Adrenal gland (tissue), 5 donors: ENCODE measurements at regions not wholly inside any gene's neighbourhood (a gene's known extent, or its start where the extent isn't known, plus 50 kb on each side); places are given as distances from the start of the nearest gene placed in this dataset.

Source experiments
- CTCF ChIP-seq, 6 experiments: fragments of 450-650 bp in 4 of 6; fragments of 200-600 bp in 2 of 6; sonication (generic) in 1 of 6; IDR thresholded peaks; 1 replicate in 5 of 6; 2 replicates in 1 of 6; pipeline versions ENCODE4 v1.5.1 to v1.8.0; 2016 to 2021; ENCODE audit warnings: antibody characterized with exemption in 6 of 6, mild to moderate bottlenecking in 2 of 6, moderate library complexity in 1 of 6
- POLR2A ChIP-seq, 2 donors: fragments of 450-650 bp; IDR thresholded peaks; one replicate each; pipeline ENCODE4 v1.6.1; 2017; ENCODE audit warnings: antibody characterized with exemption in 2 of 2, mild to moderate bottlenecking in 2 of 2, moderate library complexity in 1 of 2
- donor health status: DM: no; HTN: no; CAD: no.

GRCh38 chr12:97118796-97119375 is 211.8 kb downstream of the NEDD1 start:
- TF ChIP-seq POLR2A (IDR thresholded peaks at IDR 0.05): no peak
- no peak for TF ChIP-seq CTCF (IDR thresholded peaks at IDR 0.05)
